Right lung (tissue), 2 donors: ENCODE measurements at regions not wholly inside any gene's neighbourhood (a gene's known extent, or its start where the extent isn't known, plus 50 kb on each side); places are given as distances from the start of the nearest gene placed in this dataset.
"Not testable (repeated sequence)": the region's sequence is repeated elsewhere in the genome, so short reads cannot be mapped to it uniquely, and the experiment has no call there.

Experiments used
- DNase-seq, 2 donors: peaks; one replicate each; pipeline ENCODE4 v3.0.0-alpha.2; 2013

DNA sequence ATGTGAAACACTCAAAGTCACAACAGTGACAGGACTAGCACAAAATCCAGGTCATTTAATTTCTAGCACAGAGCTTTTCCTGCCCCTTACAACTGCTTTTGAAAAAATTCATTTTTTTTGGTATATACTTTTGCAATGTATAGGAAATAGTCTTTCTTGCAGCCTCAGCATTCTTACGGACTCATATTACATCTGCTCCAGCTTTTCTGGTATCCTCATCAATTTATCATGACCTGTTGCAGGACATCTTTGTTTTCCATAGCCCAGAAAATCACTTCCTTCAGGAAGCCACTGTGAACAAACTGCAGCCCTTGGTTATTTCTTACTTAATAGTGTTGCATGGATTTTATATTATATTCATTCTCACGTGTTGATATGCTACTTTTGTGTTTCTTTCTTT is 347.9 kb upstream of the MTPN start:
- no peak for DNase-seq

DNA sequence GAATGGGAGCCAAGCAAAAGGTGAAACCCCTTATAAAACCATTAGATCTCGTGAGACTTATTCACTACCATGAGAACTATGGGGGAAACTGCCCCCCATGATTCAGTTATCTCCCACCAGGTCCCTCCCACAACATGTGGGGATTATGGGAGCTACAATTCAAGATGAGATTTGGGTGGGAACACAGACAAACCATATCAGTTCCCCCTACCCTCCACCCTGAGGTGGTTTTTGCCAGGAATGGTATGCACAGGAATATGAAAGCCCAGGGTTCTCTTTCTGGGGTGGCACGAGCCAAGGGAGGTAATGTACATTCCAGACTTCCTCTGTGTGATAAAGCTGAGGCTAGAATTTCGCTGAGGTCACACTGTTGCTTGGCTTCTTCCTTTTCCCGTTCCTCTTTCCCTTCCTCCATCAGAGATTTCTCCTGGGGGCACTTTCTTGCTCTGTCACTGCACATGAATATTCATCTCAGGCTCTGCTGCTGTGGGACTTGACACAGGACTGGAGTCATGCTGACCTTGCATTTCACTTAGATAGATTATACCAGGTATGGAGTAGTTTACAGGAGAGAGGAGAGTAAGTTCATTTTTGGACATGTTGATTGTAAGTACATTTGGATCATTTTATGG is 347.0 kb upstream of the MTPN start:
- no peak for DNase-seq

DNA sequence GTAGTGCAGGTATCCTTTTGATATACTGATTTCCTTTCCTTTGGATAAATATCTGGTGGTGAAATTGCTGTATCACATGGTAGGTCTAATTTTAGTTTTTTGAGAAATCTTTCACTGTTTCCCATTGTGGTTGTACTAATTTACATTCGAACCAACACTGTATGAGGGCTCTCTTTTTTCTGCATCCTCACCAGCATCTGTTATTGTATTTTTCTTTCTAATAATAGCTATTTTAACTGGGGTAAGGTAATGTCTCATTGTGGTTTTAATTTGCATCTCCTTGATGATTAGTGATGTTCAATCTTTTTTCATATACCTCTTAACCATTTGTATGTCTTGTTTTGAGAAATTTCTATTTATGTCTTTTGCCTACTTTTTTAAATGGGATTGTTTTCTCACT is 335.4 kb upstream of the MTPN start:
- no peak for DNase-seq

DNA sequence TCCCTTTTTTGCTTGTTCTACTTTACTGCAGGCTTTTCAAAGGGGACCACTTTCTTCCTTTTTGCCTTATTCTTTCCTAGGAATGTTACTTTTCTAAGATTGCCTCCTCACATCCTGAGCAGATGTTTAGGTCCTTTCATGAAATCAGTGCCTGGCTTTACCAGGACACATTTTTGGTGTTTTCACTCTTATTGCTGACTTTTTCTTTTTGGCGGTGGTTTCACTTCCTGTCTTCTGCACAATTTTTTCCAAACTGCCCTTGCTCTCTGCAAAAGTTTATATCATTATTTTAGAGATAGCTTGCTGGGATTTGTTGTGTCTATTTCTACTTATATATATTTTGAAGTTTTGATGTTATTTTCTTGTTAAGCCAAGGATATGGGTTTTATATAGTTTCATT is 332.2 kb upstream of the MTPN start:
- no peak for DNase-seq

DNA sequence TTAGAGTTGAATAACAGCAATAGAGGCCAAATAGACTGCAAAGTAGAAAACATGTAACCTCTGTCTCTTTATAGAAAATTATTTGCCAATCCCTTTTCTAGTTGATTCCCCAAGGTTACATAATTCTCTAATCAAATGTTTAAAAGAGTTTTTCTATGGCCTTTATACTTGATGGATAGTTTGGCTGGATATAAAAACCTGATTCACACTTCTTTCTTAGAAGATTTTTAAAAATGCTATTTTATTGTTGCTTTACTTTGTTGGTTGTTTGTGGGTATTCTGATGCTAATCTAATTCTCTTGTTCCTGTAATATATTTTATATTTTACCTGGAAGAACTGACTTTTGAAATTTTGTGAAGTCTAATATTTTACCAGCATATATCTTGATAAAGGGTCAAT is 331.1 kb upstream of the MTPN start:
- no peak for DNase-seq

DNA sequence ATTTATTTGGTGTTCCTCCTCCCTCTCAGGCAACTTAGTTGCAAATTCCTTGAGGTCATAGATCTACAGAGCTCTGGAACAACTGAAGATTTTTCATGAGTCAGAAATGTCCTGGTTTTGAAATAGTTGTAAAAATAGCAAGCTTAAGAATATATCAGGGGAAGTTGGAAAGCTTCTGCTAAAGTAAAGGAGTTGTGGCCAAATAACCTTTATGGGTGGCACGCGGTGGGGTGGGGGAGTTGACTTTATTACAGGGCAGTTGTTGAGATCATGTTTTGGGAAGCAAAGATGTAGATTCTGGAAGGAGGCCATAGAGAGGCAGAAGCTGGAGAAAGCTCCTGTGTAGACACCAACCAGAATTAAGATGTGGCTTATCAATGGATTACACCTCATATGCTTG is 326.0 kb upstream of the MTPN start:
- no peak for DNase-seq

DNA sequence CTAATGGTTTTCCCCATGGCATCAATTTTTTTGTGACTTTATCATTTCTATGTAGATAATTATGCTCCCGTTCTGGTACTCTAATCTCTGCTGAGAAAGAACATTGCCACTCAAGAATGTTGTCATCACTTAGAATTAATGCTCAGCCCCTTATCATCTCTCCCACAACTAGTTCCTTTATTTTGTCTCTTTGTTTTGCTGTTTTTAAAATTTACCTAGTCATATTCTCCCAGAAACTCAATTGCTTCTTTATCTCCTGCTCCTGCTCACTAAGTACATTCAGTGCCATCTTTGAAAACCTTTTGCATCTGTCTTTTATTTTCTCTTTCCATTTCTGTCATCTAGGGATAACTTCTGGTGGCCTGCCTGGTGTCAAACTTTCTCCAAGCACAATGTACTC is 324.9 kb upstream of the MTPN start:
- no peak for DNase-seq

DNA sequence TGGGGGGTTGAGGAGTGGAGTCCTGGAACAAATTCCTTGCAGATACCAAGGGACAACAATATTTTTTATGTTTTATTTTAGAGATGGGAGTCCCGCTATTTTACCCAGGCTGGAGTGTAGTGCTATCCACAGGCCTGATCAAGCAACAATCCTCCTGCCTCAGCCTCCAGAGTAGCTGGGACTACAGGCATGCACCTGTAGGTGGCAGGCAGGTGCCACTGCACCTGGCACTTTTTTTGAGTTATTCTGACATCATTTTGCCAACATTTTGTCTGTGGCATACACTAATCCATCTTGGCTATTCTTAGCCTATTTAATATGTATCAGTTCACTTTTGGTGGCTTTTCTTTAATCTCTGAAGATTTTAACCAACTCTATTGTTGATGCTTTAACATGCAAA is 317.8 kb upstream of the MTPN start:
- DNase-seq, result no peak

DNA sequence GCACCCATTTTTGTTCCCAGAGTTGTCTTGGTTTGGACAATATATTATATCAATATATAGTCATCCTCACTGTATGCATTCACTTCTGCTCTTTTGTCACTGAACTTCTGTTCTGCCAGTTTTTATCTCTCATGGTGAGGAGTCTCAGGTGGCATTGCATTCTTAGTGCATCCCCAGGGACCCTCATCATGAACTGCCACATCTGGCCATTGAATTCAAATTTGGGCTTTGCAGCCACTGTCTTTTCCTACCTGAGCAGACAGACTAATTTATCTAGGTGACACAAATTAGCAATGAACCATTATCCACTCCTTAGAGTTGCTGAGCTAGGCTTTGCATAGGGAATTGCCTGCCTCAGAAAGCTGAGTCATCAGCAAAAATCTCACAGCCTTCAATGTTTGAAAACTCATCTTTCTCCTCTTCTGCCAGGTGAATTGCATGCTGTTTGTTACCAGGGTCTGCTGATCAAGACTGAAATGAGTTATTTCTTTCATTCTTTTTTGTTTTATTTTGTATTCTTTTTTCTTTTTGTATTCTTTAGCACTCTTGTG is 316.8 kb upstream of the MTPN start:
- no peak for DNase-seq

DNA sequence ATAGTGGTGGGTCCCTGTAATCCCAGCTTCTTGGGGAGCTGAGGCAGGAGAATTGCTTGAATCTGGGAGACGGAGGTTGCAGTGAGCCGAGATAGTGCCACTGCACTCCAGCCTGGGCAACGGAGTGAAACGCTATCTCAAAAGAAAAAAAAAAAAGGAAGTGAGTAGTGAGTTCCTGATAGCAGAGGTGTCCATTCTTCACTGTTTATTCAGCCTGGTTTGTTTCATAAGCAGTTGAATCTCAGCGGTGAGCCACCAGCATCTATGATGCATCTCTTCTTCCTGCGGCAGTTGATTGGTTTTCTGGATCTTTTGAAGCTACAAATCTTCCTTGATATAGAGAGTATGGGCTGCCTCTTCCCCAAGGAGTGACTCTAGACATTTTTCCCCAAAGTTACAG is 316.1 kb upstream of the MTPN start:
- DNase-seq, result no peak

DNA sequence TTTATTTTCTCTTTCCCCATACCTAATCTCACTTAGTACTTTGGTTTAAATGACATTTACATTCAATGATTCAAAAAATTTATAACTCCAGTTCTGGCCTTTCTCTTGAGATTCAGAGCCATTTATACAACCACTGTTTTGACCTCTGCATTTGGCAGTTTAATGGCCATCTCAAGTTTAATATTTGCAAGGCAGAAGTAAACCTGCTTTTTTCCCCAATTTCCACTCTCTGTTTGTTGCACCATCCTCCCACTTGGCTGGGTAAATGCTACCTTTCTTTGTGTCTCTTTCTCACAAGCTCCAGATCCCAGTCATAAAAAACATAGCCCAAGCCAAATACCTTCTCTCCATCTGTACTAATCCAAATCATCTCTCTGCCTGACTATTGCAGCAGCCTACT is 315.2 kb upstream of the MTPN start:
- DNase-seq, result no peak

DNA sequence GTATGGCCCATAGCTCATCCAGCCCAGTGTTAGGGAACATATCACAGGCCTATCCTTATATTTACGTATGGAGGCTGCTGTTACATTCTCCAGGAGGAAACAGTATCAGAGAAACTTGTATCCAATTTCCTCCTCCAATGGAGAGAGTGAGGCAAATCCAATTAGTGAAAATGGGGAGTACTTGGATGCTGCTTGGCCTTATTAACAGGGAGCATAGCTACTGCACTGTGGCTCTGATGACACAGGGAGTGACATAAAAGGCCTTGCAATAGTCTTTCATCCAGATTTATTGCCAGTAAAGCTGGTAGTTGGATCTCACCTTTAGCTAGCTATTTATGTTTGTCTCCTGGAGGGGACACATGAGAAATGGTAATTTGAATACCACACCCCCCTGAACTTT is 313.2 kb upstream of the MTPN start:
- DNase-seq, result no peak

DNA sequence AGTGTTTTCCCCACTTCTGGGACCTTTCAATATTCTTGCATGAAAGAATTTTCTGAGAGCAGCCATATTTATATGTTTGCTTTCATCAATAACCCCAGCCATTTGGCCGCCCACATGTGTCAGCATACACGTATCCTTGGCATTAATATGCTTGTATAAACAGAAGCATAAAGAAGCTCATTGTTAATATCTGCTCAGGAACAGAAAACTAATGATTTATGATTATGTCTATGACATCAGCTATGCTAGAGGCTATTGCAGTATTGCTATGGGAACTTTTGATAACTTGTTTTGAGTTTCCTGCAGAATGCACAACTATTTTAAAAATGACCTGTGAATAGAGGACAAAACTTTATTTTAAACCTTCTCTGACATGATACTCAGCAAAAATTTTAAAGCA is 300.9 kb upstream of the MTPN start:
- no peak for DNase-seq

DNA sequence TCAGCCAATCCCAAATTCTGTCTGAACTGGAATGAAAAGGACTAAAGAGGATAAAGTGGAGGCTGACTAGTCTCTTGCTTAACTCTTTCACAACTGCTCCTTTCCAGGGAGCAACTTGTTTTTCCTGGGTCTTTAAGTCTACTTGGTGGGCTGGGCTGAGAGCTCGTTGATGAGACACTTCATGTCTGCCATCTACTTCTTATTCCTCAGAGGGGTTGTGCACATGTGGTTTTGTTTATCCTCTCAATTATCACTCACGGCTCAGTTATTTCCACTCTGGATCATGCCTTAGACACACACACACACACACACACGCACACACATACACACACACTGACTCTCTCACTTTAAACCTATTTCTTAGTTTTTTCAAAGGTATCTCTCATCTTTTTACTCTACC is 298.6 kb upstream of the MTPN start:
- no peak for DNase-seq

DNA sequence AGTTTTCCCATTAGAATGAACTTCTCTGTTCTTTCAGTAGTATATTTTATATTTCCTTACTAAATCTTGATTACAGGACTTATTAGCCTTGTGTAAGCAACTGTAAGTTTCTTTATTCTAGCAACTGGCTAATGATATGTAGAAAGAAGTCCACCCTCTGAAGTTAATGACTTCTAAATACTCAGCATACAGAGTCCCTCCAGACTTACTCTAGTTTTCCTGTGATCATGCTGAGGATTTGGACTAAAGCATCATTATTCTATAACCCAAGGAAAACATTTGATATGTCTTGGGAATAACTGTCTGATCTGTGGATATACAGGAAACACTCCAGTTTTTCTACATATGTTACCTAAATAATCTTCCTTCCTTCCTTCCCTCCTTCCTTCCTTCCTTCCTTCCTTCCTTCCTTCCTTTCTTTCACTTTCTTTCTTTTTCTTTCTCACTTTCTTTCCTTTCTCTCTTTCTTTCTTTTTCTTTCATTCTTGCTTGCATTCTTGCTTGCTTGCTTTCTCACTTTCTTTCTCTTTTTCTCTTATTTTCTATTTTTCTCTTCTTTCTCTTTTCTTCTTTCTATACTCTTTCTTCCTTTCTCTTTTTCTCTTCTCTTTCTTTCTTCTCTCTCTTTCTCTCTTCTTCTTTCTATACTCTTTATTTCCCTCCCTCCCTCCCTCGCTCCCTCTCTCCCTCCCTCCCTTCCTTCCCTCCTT is 297.6 kb upstream of the MTPN start:
- no peak for DNase-seq

DNA sequence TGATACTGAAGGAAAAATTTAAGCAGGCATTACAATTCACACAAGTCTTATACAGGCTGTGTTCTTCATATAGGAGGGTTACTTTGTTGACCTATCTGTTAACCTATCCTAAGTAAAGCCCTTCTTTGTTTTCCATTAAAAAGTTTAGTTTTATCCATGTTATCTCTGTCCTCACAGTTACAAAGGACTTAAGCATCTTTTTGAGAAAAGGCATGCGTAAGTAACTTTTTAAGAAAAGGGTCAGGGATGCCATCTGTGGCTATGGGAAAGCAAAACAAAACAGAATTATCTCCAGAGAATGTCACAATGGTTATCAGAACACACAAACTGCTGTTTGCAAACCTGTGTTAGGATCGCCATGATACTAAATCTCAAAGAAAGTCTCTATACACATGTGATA is 295.8 kb upstream of the MTPN start:
- no peak for DNase-seq

DNA sequence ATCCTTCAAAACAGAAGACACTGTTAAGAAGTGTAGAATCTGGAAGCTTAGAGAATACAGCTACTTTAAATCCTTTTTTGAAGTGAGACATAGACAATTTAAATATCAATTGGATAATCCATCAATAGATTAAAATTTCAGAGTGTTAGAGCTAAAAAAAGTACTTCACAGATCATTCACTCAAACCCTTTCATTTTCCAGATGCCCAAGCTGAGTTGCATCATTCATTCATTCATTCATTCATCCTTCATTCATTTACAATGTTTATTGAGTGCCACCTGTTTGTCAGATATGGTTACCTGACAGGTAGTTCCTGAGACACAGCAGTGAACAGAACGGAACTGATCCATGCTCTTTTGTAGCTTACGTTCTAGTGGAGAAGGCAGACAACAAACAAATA is 290.7 kb upstream of the MTPN start:
- no peak for DNase-seq

DNA sequence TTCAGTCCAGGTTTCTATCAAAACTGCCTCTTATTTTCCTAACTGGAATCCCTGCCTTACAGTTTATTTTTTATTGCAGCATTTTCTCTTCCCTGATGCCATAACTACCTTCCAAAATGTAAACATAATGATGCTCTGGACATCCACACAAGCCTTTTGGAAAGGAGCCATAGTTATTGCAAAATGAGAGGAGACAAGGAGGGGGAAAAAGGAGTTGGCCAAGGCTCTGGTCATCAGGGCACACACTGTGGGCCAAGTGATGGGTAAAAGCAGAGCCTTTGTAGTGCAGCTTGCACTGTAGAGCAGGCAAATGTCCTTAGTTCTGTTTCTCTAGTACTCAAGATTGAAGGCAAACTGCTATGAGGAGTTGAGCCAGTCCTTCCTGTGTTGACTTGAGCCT is 289.3 kb upstream of the MTPN start:
- DNase-seq, result peak; percentile 4 to 15

DNA sequence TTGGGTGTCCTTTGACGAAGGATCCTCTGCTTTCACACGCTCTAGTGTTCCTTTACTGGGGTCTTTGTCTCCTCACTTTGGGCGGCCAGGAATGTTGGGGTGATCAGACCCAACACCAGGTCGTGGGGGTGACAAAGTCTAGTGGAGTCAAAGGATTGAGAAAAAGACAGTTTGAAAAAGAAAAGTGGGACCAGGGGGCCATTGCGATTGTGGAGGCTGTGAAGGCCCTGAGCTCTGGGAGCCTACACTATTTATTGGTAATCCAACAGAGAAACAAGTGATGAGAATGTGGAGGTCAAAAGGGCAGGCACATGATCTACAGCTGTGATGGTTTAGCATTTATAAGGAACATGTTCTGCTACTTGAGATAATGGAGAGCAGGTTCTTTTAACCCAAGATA is 287.1 kb upstream of the MTPN start:
- DNase-seq, result not testable (repeated sequence)

DNA sequence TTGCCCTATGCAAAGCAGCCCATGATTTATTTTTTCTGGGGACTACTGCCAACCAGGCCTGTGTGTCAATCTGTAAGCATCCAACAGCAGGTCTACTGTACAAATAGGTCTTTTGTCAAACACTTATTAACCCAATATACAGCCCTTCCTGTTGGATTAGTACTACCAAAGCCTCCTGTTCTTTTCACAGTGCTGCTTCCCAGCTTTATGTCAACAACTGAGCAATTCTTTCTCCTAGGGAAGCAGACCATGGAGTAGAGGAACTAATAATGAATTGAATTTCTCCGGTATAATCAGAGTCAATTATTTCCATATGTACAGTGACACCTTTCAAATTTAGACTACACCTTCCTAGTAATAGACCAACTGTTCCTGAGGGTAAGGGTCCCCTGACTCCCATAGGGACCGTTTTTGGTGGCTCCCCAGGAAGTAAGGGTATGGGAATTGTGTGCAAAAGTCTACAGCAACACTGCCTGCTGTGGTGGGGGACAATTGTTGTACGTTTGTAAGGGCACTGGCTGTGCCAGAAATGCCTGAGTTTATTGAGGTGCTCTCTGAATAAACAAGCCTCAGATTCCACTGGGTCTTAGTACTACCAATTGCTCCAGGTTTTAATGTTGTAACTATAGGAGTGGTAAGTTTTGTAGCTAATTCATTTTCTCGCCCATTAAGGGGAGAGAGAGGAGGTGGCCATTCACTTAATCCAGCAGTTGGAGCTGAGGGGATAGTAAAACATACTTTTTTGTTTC is 286.1 kb upstream of the MTPN start:
- not testable (repeated sequence) for DNase-seq

DNA sequence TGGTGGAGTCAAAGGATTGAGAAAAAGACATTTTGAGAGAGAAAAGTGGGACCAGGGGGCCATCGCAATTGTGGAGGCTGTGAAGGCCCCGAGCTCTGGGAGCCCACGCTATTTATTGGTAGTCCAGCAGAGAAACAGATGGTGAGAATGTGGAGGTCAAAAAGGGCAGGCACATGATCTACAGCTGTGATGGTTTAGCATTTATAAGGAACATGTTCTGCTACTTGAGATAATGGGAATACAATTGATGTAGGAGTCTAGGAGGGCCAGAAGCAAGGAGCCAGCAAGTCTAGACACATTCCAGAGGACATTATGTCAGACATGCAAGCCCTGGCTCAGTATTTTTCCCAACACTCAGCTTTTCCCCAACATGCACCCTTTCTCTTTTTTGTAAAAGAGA is 283.4 kb upstream of the MTPN start:
- not testable (repeated sequence) for DNase-seq

DNA sequence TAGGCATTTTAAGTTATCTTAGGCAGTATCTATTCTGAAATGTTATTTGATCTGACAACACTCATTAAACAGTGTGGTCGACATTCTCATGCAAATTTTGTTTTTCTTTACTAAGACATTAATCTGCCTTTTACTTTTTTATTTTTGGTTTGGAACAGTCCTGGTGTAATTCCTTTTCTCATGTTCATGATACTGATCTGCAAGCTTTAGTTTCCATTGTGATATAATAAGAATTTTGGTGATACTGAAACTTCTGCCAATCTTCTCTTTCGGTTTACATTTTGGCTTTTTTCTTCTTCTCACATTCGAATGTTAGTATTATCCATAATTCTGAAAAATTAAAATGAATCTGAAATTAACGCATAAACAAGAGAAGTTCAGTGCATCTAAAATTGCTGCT is 281.9 kb upstream of the MTPN start:
- no peak for DNase-seq

DNA sequence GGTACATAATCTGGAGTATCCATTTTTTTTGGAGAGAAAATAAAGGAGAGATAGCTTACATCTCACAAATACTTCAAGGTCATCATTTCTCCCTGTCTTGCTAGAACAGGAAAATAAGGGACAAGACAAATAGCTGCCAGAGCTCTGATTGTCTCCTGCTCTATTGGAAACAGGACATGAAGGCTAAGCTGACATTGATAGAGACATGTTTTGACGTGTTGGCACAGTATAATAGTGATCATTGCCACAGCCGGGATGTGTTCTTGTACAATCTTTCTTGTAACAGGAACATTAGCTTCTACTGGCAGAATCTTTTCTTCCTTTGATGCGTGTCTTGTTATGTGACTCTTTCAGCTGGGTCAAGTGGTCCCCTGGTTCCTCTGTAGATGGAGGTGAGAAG is 279.3 kb upstream of the MTPN start:
- DNase-seq, result no peak
